Activated naive CD4-positive, alpha-beta T cell treated with anti-CD3 and anti-CD28 coated beads, Interleukin-2, amount 50 U/mL, for 72 hours (primary cell): ENCODE measurements at regions not wholly inside any gene's neighbourhood (a gene's known extent, or its start where the extent isn't known, plus 50 kb on each side); places are given as distances from the start of the nearest gene placed in this dataset.
"Not testable (repeated sequence)": the region's sequence is repeated elsewhere in the genome, so short reads cannot be mapped to it uniquely, and the experiment has no call there.

Experiments used
- ATAC-seq, 2 donors: fragments of 150-1000 bp; cut with Tn5 transposase; 2 replicates each; pipeline ENCODE4 v1.10.0; 2021; ENCODE audit warnings: mild to moderate bottlenecking in 2 of 2, moderate library complexity in 2 of 2
- DNase-seq, 2 donors: peaks; one replicate each; pipeline ENCODE4 v3.0.0; 2021 to 2022; ENCODE audit warnings: low spot score in 2 of 2
- H3K27ac Mint-ChIP-seq, 2 donors: one replicate each; pipeline ENCODE4 v1.8.0; 2022; ENCODE audit warnings: mild to moderate bottlenecking in 2 of 2, mixed read lengths in 2 of 2
- H3K36me3 Mint-ChIP-seq, 2 donors: one replicate each; pipeline ENCODE4 v1.8.0; 2022; ENCODE audit warnings: mixed read lengths in 2 of 2
- H3K9me3 Mint-ChIP-seq, 2 donors: one replicate each; pipeline ENCODE4 v1.8.0; 2022; ENCODE audit warnings: mixed read lengths in 2 of 2

DNA sequence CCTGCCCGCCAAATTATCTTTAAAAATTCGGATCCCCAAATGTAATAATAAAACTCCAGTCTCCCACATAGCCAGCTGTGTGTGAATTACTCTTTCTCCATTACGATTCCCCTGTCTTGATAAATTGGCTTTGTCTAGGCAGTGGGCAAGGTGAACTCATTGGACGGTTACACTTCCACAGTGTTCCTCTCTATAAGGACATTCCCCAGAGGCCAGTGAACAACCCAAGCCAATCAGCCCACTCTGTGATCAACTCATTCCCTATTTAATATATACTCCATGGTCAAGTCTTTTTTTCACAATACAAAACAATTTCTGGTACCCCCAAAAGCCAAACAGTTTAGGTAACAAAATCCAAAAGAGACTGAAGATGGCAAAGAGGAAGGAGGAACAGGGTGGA lies 90.5 kb upstream of the DAZL start:
- DNase-seq: no peak
- Mint-ChIP-seq H3K9me3 (no peaks in the 10 kb centered on the region), H3K36me3 (no peaks in the 10 kb centered on the region), H3K27ac (no peak overlapping the region)
- no peak for ATAC-seq

DNA sequence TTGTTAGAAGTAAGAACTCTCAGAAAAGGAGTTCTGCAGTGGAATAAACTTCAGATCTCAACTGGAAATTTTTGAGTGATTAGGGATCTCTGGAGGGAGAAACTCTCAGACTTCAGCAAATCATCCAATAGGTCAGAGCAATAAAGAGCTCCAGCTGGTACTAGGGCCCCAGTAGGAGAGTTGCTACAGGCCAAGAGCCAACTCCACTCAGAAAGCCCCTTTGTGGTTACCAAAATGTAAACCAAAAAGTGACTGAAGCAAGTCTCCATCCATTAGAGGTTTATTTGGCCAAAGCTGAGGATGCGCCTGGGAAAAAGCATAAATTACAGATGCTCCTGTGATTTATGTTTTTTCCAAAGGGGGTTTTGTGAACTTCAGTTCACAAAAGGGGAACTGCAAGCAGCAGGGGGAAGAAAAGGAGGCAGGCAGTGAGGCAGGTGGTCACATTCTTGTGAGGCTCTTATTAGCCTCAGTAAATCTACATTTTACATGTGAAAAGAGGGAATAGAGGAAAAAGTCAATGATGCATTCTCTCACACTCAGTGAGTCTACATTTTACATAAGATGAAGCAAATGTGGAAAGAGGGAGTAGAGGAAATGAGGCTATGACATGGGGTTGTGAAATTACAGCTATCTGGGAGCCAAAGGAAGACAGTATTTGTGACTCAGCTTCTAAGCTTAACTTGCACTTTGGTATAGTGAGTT lies 92.4 kb upstream of the DAZL start:
- H3K36me3 Mint-ChIP-seq: no peaks in the 10 kb centered on the region
- ATAC-seq (no peak), DNase-seq (no peak)
- H3K9me3 Mint-ChIP-seq: no peaks in the 10 kb centered on the region
- no peak overlapping the region for H3K27ac Mint-ChIP-seq

DNA sequence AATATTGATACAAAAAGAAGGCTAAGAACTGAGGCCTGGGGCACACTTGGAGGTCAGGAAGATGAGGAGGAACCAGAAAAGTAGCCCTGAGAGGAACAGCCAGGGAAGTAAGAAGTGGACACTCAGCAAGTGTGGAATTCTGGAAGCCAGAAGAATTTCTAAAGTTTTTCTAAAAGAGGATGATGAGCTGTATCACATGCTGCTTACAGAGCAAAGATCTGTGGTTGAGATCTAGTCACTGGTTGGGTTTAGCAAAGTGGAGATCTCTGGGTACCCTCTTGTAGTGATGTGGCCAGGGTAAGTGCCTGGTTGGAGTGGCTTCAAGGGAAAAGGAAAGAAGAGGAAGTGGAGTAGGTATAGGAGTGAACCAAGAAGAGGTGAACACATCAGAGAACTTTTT lies 95.4 kb upstream of the DAZL start:
- DNase-seq (no peak), ATAC-seq (no peak)
- Mint-ChIP-seq H3K9me3 (no peaks in the 10 kb centered on the region), H3K36me3 (no peaks in the 10 kb centered on the region), H3K27ac (no peak overlapping the region)

DNA sequence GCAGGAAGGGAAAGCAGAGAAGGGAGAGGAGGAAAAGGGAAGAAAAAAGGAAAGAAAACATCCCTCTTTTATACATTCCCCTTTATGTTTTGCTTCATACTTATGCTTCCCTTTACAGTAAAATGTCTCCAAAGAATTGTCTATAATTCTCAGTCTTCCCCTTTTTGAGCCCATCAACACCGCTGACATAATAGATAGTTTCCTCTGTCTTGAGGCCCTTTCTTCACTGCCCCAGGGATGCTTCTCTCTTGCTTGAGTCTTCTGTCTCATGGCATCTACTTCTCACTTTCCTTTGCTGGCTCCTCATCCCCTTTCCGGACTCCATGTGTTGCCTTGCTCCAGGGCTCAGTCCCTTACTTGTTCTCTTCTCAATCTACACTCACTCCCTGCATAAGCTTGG lies 99.7 kb upstream of the DAZL start:
- Mint-ChIP-seq H3K27ac (no peak overlapping the region), H3K9me3 (peaks cover 0 to 4% of the 10 kb centered on the region in 2 donors), H3K36me3 (no peaks in the 10 kb centered on the region)
- no peak for DNase-seq
- no peak for ATAC-seq

DNA sequence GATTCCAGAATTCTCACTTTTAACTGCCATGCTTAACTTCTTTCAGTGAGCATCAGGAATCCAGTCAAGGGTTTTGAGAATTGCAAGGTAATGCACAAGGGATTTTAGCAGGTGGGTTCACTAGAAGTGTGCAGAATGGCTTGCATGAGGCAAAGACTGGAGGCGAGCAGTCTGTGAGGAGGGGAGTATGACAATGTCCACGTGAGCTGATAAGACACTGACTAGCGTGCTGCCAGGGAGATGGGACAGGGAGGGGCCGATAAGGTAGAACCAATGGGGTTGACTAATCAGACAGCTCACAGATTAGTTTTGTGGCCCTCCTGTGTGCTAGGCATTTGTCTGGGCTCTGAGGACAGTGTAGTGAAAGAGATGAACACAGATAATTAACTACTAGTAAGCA lies 102.0 kb upstream of the DAZL start:
- Mint-ChIP-seq H3K9me3 (peaks cover 0 to 4% of the 10 kb centered on the region in 2 donors), H3K27ac (no peak overlapping the region), H3K36me3 (no peaks in the 10 kb centered on the region)
- no peak for ATAC-seq
- no peak for DNase-seq

DNA sequence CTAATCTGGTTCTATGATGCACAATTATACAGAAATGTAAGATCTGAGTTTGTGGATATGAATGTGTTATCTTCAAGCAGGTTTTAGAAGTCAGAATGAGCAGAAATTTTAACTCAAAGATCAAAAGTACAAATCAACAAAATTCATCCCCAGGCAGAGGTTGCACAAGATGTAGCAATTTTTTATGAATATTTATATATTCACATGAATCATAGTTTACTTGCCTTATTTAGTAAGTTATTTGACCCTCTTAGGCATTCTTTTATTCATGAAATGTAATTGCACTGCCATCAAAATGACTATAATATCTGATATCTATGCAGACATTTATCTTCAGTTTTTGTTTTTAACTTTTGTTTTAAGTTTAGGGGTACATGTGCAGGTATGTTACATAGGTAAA lies 103.1 kb upstream of the DAZL start:
- H3K9me3 Mint-ChIP-seq: peaks cover 7 to 13% of the 10 kb centered on the region in 2 donors
- DNase-seq: no peak

DNA sequence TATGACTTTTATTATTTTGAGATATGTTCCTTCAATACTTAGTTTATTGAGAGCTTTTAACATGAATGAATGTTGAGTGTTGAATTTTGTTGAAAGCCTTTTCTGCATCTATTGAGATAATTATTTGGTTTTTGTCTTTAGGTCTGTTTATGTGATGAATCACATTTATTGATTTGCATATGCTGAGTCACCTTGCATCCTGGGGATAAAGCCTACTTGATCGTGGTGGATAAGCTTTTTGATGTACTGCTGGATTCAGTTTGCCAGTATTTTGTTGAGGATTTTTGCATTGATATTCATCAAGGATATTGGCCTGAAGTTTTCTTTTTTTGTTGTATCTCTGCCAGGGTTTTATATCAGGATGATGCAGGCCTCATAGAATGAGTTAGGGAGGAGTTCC lies 106.5 kb upstream of the DAZL start:
- not testable (repeated sequence) for H3K27ac Mint-ChIP-seq, DNase-seq, ATAC-seq
- peaks cover 11 to 27% of the 10 kb centered on the region in 2 donors for H3K36me3 Mint-ChIP-seq
- H3K9me3 Mint-ChIP-seq: peaks cover 15 to 26% of the 10 kb centered on the region in 2 donors

More for the DNA sequence above, 103.1 kb upstream of the DAZL start:
- H3K36me3 Mint-ChIP-seq: peaks cover 8 to 9% of the 10 kb centered on the region in 2 donors
- H3K27ac Mint-ChIP-seq: no peak overlapping the region
- ATAC-seq: no peak

DNA sequence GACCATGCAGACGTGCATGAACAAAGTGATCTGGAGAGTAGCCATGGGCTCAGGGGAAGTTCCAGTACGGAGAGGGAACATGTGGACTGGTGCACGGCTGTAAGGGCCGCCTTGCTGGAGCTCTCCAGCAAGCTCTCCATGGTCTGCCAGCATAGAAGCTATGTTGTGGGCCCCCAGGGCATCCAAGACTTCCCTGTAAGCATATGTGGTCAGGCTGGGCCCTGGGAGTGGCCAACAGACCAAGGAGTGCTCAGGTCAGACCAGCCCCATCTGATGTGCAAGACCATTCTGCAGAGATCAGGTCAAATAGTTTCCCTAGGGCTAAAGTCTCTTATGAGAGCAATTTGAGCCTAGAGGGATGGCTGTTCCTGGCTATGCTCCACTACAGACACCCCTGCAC lies 110.1 kb upstream of the DAZL start:
- peaks cover 15 to 22% of the 10 kb centered on the region in 2 donors for H3K9me3 Mint-ChIP-seq
- DNase-seq (no peak), ATAC-seq (no peak)
- peaks cover 11 to 27% of the 10 kb centered on the region in 2 donors for H3K36me3 Mint-ChIP-seq
- no peak overlapping the region for H3K27ac Mint-ChIP-seq

DNA sequence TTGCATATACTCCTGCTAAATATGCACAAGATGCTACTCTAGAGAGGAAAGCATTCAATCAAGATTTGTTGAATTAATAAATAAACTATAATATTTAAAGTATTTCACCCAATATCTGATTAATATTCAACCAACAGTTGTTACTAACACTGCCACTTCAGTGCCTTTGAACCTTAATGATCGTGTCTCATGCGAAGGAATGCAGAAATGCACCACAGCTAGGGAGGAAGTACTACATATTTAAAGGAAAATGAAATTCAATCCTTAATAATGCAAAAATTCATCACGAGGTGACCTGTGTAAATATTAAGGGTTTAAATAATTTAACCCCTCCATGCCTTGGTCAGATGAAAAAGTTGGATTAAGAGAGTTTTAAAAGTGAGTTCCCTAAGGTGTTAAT lies 114.2 kb upstream of the DAZL start:
- ATAC-seq (no peak), DNase-seq (no peak)
- Mint-ChIP-seq H3K27ac (no peak overlapping the region), H3K9me3 (peaks cover 0 to 3% of the 10 kb centered on the region in 2 donors), H3K36me3 (peaks cover 0 to 6% of the 10 kb centered on the region in 2 donors)

DNA sequence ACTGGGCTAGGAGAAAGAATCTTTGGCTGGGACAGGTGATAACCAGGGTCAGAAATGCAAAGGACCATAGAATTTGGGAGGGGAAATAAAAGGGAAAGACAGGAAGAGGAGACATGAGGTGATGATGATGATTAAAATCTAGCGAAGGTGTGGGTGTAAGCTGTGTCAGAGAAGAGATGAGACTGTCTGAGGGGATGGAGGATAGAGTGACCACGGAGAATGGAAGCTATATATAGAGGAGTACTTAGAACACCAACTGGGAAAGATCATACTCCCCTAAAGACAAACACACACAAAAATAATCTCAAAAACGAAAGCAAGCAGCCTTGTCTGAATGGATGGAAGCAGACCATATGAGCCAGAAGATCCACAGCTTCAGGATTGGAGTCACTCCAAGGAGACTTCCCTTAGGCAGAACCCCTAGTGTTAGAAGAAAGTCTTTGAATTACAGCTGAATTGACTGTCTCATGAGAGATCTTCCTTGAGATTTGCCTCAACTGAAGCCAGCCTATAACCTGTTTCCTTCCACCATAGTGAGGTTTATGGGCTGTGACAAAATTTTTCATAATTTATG lies 115.2 kb upstream of the DAZL start:
- Mint-ChIP-seq H3K27ac (no peak overlapping the region), H3K36me3 (no peaks in the 10 kb centered on the region), H3K9me3 (peaks cover 3 to 4% of the 10 kb centered on the region in 2 donors)
- no peak for DNase-seq
- peak; percentile 36 to 43 for ATAC-seq

DNA sequence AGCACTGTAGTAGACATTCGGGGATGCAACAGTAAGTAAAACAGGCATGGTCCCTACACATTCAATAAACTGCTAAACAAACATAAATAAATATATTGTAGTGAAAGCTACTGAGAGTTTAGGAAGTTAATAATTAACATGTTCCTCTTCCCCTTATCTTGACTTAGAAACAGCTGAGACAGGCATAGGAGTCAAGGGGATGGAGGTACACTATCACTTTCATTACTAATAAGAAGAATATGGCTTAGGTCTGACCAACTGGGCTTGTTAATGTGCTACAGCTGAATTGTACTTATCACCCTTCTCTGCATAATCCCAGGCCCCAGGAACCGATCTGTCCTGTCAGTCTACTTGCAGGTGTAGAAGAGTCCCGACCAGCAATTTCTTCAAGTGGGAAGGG lies 116.3 kb upstream of the DAZL start:
- peaks cover 0 to 8% of the 10 kb centered on the region in 2 donors for H3K36me3 Mint-ChIP-seq
- H3K27ac Mint-ChIP-seq: no peak overlapping the region
- no peak for ATAC-seq
- peaks cover 3 to 4% of the 10 kb centered on the region in 2 donors for H3K9me3 Mint-ChIP-seq
- DNase-seq: no peak

DNA sequence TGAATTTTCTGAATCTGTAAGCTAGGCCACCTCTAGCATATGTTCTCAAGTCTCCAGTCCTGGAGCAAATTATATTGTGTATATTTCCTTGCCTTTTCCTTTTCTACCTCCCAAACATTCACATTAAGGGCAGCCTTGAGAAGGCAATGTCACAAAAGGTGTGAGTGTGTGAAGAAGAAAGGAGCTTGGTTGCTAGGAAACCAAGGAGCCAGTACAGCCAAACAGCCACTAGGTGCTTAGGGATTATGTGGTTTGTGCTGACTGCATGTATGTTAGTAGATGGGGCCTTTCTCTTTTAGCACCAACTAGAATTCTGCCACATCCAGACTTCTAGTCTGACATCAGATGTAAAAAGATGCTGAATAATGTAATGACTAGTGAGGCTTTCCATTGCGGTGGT lies 118.8 kb upstream of the DAZL start:
- no peak for ATAC-seq
- Mint-ChIP-seq H3K27ac (no peak overlapping the region), H3K36me3 (peaks cover 0 to 10% of the 10 kb centered on the region in 2 donors)

DNA sequence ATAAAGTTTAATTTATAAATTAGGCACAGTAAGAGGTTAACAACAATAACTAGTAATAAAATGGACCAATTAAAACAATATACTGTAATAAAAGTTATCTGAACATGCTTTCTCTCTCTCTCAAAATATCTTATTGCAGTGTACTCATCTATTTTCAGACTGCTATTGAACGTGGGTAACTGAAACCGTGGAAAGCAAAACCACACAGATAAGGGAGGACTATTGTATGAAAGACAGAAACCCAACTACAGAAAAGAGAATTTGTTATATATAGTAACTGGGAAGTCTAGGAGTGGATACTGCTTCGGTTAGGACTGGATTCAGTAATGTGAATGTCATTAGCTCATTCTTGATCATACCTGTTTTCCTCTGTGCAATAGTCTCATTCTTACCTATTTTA lies 119.3 kb upstream of the DAZL start:
- no peak overlapping the region for H3K27ac Mint-ChIP-seq
- H3K36me3 Mint-ChIP-seq: peaks cover 0 to 10% of the 10 kb centered on the region in 2 donors
- no peak for DNase-seq
- H3K9me3 Mint-ChIP-seq: peaks cover 3 to 9% of the 10 kb centered on the region in 2 donors
- ATAC-seq: no peak

More for the DNA sequence above, 118.8 kb upstream of the DAZL start:
- peaks cover 3 to 5% of the 10 kb centered on the region in 2 donors for H3K9me3 Mint-ChIP-seq
- no peak for DNase-seq

DNA sequence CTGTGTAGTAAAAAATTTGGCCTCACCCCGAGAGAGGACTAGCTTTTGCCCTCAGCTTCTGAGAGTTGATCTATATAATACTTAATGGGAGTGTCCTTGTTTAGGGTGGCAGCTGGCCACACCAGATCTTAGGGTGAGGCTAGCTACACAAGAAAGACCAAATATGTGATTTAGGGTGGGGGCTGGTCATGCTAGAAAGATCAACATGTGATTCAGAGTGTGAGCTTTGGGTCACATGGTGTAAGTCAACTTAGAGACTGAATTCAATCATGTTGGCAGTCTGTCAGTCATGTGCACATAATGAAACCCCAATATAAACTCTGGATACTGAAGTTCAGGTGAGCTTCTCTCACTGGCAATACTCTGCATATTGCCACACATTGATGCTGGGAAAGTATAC lies 120.7 kb upstream of the DAZL start:
- Mint-ChIP-seq H3K27ac (no peak overlapping the region), H3K9me3 (peaks cover 3 to 9% of the 10 kb centered on the region in 2 donors), H3K36me3 (peaks cover 0 to 10% of the 10 kb centered on the region in 2 donors)
- no peak for ATAC-seq
- no peak for DNase-seq

DNA sequence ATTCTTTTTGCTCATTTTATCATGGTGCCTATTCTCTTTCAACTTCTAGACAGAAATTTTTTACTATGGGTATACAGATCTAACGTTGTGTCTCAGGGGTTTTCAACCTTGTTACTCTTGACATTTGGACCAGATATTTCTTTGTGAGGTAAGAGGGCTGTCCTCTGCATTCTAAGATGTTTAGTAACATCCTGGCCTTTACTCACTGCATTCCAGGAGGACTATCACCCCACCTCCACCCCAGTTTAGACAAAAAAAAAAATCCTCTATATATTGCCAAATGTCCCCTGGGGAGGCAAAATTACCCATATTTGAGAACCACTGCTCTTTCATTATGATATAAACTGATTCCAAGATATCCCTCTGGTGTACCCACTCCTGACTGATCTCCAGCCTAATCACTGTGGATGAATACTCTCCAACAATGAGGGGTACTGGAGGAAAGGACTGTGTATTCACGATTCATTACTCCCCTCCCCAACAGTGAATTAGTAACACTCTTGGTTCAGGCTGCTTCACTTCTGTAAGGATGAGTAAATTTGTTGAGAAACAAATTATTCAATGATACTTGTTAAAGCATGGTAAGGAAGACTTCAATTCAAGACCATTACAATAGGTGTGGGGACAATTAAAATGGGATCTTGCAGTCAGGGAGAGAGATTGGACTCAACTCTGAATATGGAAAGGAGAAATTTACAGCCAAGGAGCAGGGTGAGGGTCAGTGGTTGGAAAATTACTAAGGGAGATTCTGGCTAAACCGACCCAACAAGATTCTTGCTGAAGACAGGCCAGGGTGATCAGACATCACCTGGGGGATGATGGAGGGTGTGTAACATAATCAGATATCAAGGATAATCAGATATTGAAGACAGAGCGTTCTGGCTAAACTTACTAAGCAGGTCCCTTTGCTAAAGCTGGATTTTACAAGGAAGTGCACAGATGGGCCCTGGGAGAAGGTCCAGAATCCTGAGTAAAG lies 123.8 kb upstream of the DAZL start:
- Mint-ChIP-seq H3K36me3 (peaks cover 26 to 35% of the 10 kb centered on the region in 2 donors), H3K9me3 (peaks cover 23 to 32% of the 10 kb centered on the region in 2 donors), H3K27ac (no peak overlapping the region)
- ATAC-seq (no peak), DNase-seq (no peak)

DNA sequence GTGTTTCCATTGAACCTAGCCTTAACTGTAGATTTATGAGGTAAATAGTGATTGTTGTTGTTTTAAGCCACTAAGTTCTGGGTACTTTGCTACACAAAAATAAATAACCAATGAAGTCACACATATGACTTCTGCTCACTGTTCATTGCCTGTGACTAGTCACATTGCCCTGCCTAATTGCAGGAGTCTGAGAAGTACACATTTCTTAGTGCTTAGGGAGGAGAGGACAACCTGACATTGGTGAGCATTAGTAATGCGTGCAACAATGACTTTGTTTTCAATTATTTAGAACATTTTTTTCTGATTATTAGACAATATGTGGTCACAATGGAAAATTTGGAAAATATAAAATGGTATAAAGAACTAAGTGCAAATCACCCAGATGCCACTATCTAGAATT lies 133.2 kb upstream of the DAZL start:
- peaks cover 6 to 20% of the 10 kb centered on the region in 2 donors for H3K9me3 Mint-ChIP-seq
- H3K36me3 Mint-ChIP-seq: peaks cover 3 to 21% of the 10 kb centered on the region in 2 donors
- no peak overlapping the region for H3K27ac Mint-ChIP-seq
- no peak for DNase-seq
- ATAC-seq: no peak

DNA sequence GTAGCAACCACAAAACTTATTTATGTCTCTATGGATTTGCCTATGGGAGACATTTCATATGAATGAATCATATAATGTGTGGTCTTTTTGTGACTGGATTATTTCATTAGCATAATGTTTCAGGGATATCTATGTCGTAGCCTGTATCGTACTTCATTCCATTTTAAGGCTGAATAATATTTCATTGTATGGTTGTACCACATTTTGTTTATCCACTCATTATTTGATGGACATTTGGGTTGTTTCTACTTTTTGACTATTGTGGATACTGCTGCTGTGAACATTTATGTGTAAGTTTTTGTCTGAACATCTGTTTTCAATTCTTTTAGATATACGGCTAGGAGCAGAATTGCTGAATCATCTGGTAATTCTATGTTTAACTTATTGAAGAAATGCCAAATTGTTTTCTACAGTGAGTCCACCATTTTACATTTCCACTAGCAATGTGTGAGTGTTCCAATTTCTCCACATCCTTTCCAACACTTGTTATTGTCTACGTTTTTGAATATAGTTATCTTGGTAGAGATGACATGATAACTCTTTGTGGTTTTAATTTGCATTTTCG lies 134.4 kb upstream of the DAZL start:
- DNase-seq (no peak), ATAC-seq (no peak)
- H3K9me3 Mint-ChIP-seq: peaks cover 3 to 11% of the 10 kb centered on the region in 2 donors
- H3K27ac Mint-ChIP-seq: no peak overlapping the region
- H3K36me3 Mint-ChIP-seq: peaks cover 3 to 24% of the 10 kb centered on the region in 2 donors
